Endothelial cell of umbilical vein (primary cell): ENCODE measurements at regions not wholly inside any gene's neighbourhood (a gene's known extent, or its start where the extent isn't known, plus 50 kb on each side); places are given as distances from the start of the nearest gene placed in this dataset.

ENCODE experiments used
- FOS ChIP-seq: IDR thresholded peaks from 2 replicates; pipeline ENCODE4 v1.6.1; 2011; ENCODE audit warnings: mild to moderate bottlenecking, low read length, moderate library complexity, borderline replicate concordance; ENCODE audit not compliant: insufficient read depth
- TF ChIP-seq, protein P1 (sequence below), 2 donors: IDR thresholded peaks; 1 replicate in 1 of 2; 2 replicates in 1 of 2; pipeline ENCODE4 v1.5.1; 2011; ENCODE audit warnings: low read length in 2 of 2, mild to moderate bottlenecking in 2 of 2, moderate library complexity in 2 of 2, control low read depth in 1 of 2, inconsistent platforms in 1 of 2, low read depth in 1 of 2; ENCODE audit not compliant: insufficient read depth in 1 of 2; ENCODE audit errors: extremely low read depth in 1 of 2

DNA sequence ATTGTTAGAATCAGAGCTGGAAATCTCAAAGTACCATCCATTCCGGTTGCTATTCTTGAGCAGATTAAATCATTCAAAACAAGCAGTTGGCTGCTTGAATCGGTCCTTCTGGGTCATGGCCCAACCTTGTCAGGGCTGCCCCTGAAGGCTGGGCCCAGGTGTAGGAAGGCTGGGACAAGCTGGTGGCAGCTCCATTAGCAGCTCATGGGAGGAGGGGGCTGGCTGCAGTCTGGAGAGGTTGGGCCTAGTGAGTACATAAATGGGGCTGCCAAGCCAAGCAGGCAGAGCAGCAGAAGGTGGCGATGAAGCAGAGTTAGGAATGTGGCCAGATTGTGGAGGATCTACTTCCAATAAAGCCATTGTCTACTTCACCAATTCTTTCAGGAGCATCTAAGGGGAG, 81.4 kb downstream of the ADCYAP1 start:
- TF ChIP-seq, protein P1, sequence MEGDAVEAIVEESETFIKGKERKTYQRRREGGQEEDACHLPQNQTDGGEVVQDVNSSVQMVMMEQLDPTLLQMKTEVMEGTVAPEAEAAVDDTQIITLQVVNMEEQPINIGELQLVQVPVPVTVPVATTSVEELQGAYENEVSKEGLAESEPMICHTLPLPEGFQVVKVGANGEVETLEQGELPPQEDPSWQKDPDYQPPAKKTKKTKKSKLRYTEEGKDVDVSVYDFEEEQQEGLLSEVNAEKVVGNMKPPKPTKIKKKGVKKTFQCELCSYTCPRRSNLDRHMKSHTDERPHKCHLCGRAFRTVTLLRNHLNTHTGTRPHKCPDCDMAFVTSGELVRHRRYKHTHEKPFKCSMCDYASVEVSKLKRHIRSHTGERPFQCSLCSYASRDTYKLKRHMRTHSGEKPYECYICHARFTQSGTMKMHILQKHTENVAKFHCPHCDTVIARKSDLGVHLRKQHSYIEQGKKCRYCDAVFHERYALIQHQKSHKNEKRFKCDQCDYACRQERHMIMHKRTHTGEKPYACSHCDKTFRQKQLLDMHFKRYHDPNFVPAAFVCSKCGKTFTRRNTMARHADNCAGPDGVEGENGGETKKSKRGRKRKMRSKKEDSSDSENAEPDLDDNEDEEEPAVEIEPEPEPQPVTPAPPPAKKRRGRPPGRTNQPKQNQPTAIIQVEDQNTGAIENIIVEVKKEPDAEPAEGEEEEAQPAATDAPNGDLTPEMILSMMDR (IDR thresholded peaks at IDR 0.05; ENCODE audit: extremely low read depth in 1 of 2, insufficient read depth in 1 of 2, low read depth in 1 of 2, low read length in 2 of 2): no peak
- TF ChIP-seq FOS: no peak
